SK-N-SH (cell line): ENCODE measurements at regions not wholly inside any gene's neighbourhood (a gene's known extent, or its start where the extent isn't known, plus 50 kb on each side); places are given as distances from the start of the nearest gene placed in this dataset.

Experiments
- CTCF ChIP-seq: fragments of 200-600 bp; sonication (generic); IDR thresholded peaks from 2 replicates; pipeline ENCODE4 v1.6.1; 2017; ENCODE audit warnings: antibody characterized with exemption, mild to moderate bottlenecking, moderate library complexity
- FOXJ3 ChIP-seq: sonication (generic); formaldehyde crosslinking; IDR thresholded peaks from 2 replicates; pipeline ENCODE4 v1.5.1; 2020; ENCODE audit warnings: mild to moderate bottlenecking, missing genetic modification reagents
- MXI1 ChIP-seq: IDR thresholded peaks from 2 replicates; pipeline ENCODE4 v1.6.1; 2012; ENCODE audit warnings: mild to moderate bottlenecking, low read depth, low read length, improper control_type of control experiment
- NRF1 ChIP-seq: IDR thresholded peaks from 2 replicates; pipeline ENCODE4 v1.6.1; 2012; ENCODE audit warnings: low read depth, mild to moderate bottlenecking, low read length
- POLR2AphosphoS5 ChIP-seq: IDR thresholded peaks from 2 replicates; pipeline ENCODE4 v1.6.1; 2012; ENCODE audit warnings: low read depth, low read length
- REST ChIP-seq: IDR thresholded peaks from 2 replicates; pipeline ENCODE4 v1.6.1; 2012; ENCODE audit warnings: mild to moderate bottlenecking, low read depth, low read length, moderate library complexity
- SMC3 ChIP-seq: IDR thresholded peaks from 2 replicates; pipeline ENCODE4 v1.6.1; 2012; ENCODE audit warnings: low read depth, low read length, improper control_type of control experiment
- TAF1 ChIP-seq: IDR thresholded peaks from 2 replicates; pipeline ENCODE4 v1.6.1; 2012; ENCODE audit warnings: low read depth, mild to moderate bottlenecking, low read length, moderate library complexity, borderline replicate concordance

GRCh38 chr16:47983999-47984580, 171.7 kb downstream of the ABCC12 start:
- TF ChIP-seq SMC3 (no peak), NRF1 (no peak), TAF1 (no peak), MXI1 (no peak), CTCF (no peak), FOXJ3 (CRISPR knock-in tag) (no peak), POLR2AphosphoS5 (no peak), REST (no peak)
